Endodermal cell (in vitro differentiated cells): ENCODE measurements at regions not wholly inside any gene's neighbourhood (a gene's known extent, or its start where the extent isn't known, plus 50 kb on each side); places are given as distances from the start of the nearest gene placed in this dataset.

ENCODE experiments used
- DNase-seq: peaks from one replicate; pipeline ENCODE4 v3.0.0-alpha.2; 2017
- H3K27ac ChIP-seq: 2 replicates; pipeline ENCODE4 v1.5.1; 2013; ENCODE audit warnings: mild to moderate bottlenecking, low read depth, low read length, moderate library complexity
- H3K27me3 ChIP-seq: 2 replicates; pipeline ENCODE4 v1.6.1; 2013; ENCODE audit warnings: mild to moderate bottlenecking, low read length, moderate library complexity; ENCODE audit not compliant: insufficient read depth, control insufficient read depth, poor library complexity, severe bottlenecking
- H3K36me3 ChIP-seq: 2 replicates; pipeline ENCODE4 v1.7.0; 2013; ENCODE audit warnings: mild to moderate bottlenecking, low read length, moderate library complexity; ENCODE audit not compliant: control insufficient read depth, insufficient read depth
- H3K4me1 ChIP-seq: one replicate; pipeline ENCODE4 v1.7.0; 2013; ENCODE audit warnings: low read length; ENCODE audit not compliant: control insufficient read depth, insufficient read depth
- H3K4me3 ChIP-seq: 2 replicates; pipeline ENCODE4 v1.5.1; 2013; ENCODE audit warnings: mild to moderate bottlenecking, low read length, moderate library complexity
- H3K9ac ChIP-seq: 2 replicates; pipeline ENCODE4 v1.6.1; 2013; ENCODE audit warnings: mild to moderate bottlenecking, low read length, moderate library complexity; ENCODE audit not compliant: poor library complexity, severe bottlenecking; ENCODE audit errors: extremely low read depth
- H3K9me3 ChIP-seq: 2 replicates; pipeline ENCODE4 v1.6.1; 2013; ENCODE audit warnings: mild to moderate bottlenecking, low read length, moderate library complexity; ENCODE audit not compliant: control insufficient read depth
- H3K27ac Mint-ChIP-seq: 2 replicates; pipeline ENCODE4 v1.8.0; 2020; ENCODE audit warnings: mixed read lengths
- H3K27me3 Mint-ChIP-seq: 2 replicates; pipeline ENCODE4 v1.8.0; 2021; ENCODE audit warnings: mild to moderate bottlenecking, mixed read lengths; ENCODE audit not compliant: insufficient read depth
- H3K36me3 Mint-ChIP-seq: 2 replicates; pipeline ENCODE4 v1.8.0; 2020; ENCODE audit warnings: low read depth, mixed read lengths
- H3K4me1 Mint-ChIP-seq: 2 replicates; pipeline ENCODE4 v1.8.0; 2020; ENCODE audit warnings: mixed read lengths
- H3K4me3 Mint-ChIP-seq: 2 replicates; pipeline ENCODE4 v1.8.0; 2020; ENCODE audit warnings: mild to moderate bottlenecking, moderate library complexity, mixed read lengths
- H3K9me3 Mint-ChIP-seq: 2 replicates; pipeline ENCODE4 v1.8.0; 2020; ENCODE audit warnings: mild to moderate bottlenecking, mixed read lengths
- WGBS, 2 experiments: methylation state at CpG; one replicate each; pipeline versions ENCODE4 v1.1.5 to v1.1.7; 2013; ENCODE audit warnings: missing lambda C conversion rate in 2 of 2, mixed read lengths in 1 of 2; ENCODE audit not compliant: insufficient coverage in 1 of 2, insufficient read length in 1 of 2; 5-methylcytosine and 5-hydroxymethylcytosine counted together
- TF ChIP-seq, protein P1 (sequence below): fragments of 200-600 bp; sonication (generic); conservative IDR thresholded peaks from 2 replicates; pipeline ENCODE4 v1.5.0; 2021; ENCODE audit warnings: antibody characterized with exemption, mild to moderate bottlenecking

DNA sequence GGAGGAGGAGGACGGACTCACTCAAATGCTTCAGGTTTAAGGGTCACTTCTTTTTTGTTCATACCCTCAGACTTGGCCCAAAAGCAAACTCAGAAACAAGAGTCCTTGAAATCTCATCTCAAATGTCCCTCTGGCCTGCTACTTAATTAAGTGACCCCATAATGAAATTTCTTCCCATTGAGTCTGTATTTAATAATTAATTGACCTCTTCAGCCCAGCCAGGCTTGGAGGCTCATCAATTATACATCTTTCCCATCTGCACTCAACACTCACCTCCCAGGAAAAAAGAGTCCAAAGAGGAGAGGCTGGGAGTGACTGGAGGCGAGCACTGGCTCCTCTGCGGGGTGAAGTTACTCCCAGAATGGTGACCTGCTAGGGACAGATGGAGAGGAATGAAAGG lies 90.5 kb upstream of the EYA2 start:
- TF ChIP-seq, protein P1, sequence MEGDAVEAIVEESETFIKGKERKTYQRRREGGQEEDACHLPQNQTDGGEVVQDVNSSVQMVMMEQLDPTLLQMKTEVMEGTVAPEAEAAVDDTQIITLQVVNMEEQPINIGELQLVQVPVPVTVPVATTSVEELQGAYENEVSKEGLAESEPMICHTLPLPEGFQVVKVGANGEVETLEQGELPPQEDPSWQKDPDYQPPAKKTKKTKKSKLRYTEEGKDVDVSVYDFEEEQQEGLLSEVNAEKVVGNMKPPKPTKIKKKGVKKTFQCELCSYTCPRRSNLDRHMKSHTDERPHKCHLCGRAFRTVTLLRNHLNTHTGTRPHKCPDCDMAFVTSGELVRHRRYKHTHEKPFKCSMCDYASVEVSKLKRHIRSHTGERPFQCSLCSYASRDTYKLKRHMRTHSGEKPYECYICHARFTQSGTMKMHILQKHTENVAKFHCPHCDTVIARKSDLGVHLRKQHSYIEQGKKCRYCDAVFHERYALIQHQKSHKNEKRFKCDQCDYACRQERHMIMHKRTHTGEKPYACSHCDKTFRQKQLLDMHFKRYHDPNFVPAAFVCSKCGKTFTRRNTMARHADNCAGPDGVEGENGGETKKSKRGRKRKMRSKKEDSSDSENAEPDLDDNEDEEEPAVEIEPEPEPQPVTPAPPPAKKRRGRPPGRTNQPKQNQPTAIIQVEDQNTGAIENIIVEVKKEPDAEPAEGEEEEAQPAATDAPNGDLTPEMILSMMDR, result no peak
- peaks cover 6% of the 10 kb centered on the region for H3K4me1 Mint-ChIP-seq
- H3K4me1 ChIP-seq, result no peaks in the 10 kb centered on the region
- H3K27ac Mint-ChIP-seq, result no peak overlapping the region
- WGBS, 2 experiments, result 96 to 100% methylated on average over 2 to 3 of the region's 3 CpGs
- no peak overlapping the region for H3K4me3 ChIP-seq
- H3K9me3 ChIP-seq, result no peaks in the 10 kb centered on the region
- no peaks in the 10 kb centered on the region for H3K36me3 Mint-ChIP-seq
- no peak overlapping the region for H3K9ac ChIP-seq
- H3K27me3 ChIP-seq, result peaks cover 5% of the 10 kb centered on the region
- no peak overlapping the region for H3K4me3 Mint-ChIP-seq
- peaks cover 2% of the 10 kb centered on the region for H3K27me3 Mint-ChIP-seq
- no peak overlapping the region for H3K27ac ChIP-seq
- no peak for DNase-seq
- H3K9me3 Mint-ChIP-seq, result no peaks in the 10 kb centered on the region
- no peaks in the 10 kb centered on the region for H3K36me3 ChIP-seq

DNA sequence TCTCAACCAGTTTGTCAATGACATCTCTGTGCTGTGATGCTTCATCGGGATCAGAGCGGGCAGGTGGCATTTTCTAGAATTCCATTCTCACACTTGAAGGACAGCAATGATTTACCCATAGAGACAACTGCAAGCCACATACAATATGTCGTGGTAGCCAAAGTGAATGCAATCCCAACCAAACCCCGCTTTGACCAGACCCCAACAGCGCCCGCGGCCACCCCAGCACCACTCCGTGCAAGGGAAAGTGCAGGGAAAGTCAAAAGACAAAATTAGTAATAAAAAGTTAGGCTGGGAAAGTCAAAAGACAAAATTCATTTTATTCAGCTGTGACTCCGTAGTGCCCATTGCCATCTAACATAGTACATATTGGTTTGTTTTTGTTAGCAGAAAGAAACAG lies 88.8 kb upstream of the EYA2 start:
- Histone ChIP-seq H3K4me3 (no peak overlapping the region), H3K27ac (no peak overlapping the region), H3K4me1 (no peaks in the 10 kb centered on the region), H3K27me3 (no peaks in the 10 kb centered on the region), H3K9ac (no peak overlapping the region), H3K36me3 (no peaks in the 10 kb centered on the region), H3K9me3 (no peaks in the 10 kb centered on the region)
- no peak for DNase-seq
- TF ChIP-seq, protein P1, result no peak
- H3K27ac Mint-ChIP-seq, result no peak overlapping the region
- no peak overlapping the region for H3K4me3 Mint-ChIP-seq
- WGBS, 2 experiments, result 95 to 100% methylated on average over 5 to 9 of the region's 9 CpGs
- no peaks in the 10 kb centered on the region for H3K27me3 Mint-ChIP-seq
- peaks cover 6% of the 10 kb centered on the region for H3K4me1 Mint-ChIP-seq
- H3K9me3 Mint-ChIP-seq, result no peaks in the 10 kb centered on the region
- no peaks in the 10 kb centered on the region for H3K36me3 Mint-ChIP-seq

DNA sequence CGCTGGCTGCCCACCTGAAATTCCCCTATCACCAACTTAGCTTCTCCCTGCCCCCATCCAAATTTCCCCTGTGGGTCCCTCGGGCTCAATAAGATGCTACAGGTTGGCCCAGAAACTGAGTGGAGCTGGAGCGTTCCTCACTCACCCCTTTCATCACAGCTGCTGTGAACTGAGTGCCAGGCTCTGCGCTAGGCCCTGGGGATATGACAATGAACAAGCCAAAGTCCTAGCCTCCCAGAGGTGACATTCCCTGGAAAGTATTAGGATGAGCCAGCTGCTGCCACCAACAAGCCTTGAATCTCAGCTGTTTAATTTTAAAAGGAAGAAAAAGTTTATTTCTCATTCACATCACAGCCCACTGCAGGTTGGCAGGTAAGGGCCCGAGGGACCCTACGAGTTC lies 86.6 kb upstream of the EYA2 start:
- TF ChIP-seq, protein P1, result no peak

More for the DNA sequence above, 86.6 kb upstream of the EYA2 start:
- Histone ChIP-seq H3K27me3 (peaks cover 7% of the 10 kb centered on the region), H3K4me1 (no peaks in the 10 kb centered on the region), H3K4me3 (no peak overlapping the region), H3K36me3 (no peaks in the 10 kb centered on the region), H3K9ac (no peak overlapping the region), H3K9me3 (no peaks in the 10 kb centered on the region), H3K27ac (no peak overlapping the region)
- H3K4me3 Mint-ChIP-seq, result no peak overlapping the region
- DNase-seq, result no peak
- H3K4me1 Mint-ChIP-seq, result peaks cover under 1% of the 10 kb centered on the region
- no peak overlapping the region for H3K27ac Mint-ChIP-seq
- peaks cover 3% of the 10 kb centered on the region for H3K27me3 Mint-ChIP-seq
- no peaks in the 10 kb centered on the region for H3K36me3 Mint-ChIP-seq
- no peaks in the 10 kb centered on the region for H3K9me3 Mint-ChIP-seq
- WGBS, 2 experiments, result 81 to 82% methylated on average over 4 to 6 of the region's 6 CpGs
